ENCODE measurements at regions not wholly inside any gene's neighbourhood (a gene's known extent, or its start where the extent isn't known, plus 50 kb on each side); places are given as distances from the start of the nearest gene placed in this dataset.
"Not testable (repeated sequence)": the region's sequence is repeated elsewhere in the genome, so short reads cannot be mapped to it uniquely, and the experiment has no call there.

GRCh38 chr1:98287626-98288025 lies 366.8 kb upstream of the DPYD start:
- Histone ChIP-seq H3K4me2 (no peak overlapping the region), H3K27ac (no peak overlapping the region), H3K9ac (no peak overlapping the region), H3K36me3 (no peaks in the 10 kb centered on the region), H3K79me2 (ENCODE audit: low read depth) (no peaks in the 10 kb centered on the region), H3K27me3 (no peaks in the 10 kb centered on the region), H2AFZ (replicated peaks) (no peak overlapping the region), H4K20me1 (ENCODE audit: low read depth) (no peaks in the 10 kb centered on the region), H3K4me1 (no peaks in the 10 kb centered on the region), H3F3A (ENCODE audit: low read depth) (no peaks in the 10 kb centered on the region), H3K4me3 (no peak overlapping the region), H3K9me3 (ENCODE audit: low read depth) (no peaks in the 10 kb centered on the region)
- no peak for DNase-seq (ENCODE audit: low spot score)
- H3K27me3 Mint-ChIP-seq (ENCODE audit: insufficient read depth, low read depth), result no peaks in the 10 kb centered on the region
- H3K4me3 Mint-ChIP-seq, result no peak overlapping the region
- H3K36me3 Mint-ChIP-seq, result no peaks in the 10 kb centered on the region
- H3K4me1 Mint-ChIP-seq, result no peaks in the 10 kb centered on the region
- H3K9me3 Mint-ChIP-seq, result peaks cover 2% of the 10 kb centered on the region
- TF ChIP-seq EZH2 (IDR thresholded peaks at IDR 0.05), result no peak
- TF ChIP-seq EZH2phosphoT487 (IDR thresholded peaks at IDR 0.05), result no peak
- no peak for TF ChIP-seq CTCF (IDR thresholded peaks at IDR 0.05)
- H3K27ac Mint-ChIP-seq, result no peak overlapping the region

GRCh38 chr1:98286656-98287055 lies 365.8 kb upstream of the DPYD start:
- no peaks in the 10 kb centered on the region for H3K9me3 ChIP-seq (ENCODE audit: low read depth)
- no peaks in the 10 kb centered on the region for H3K27me3 Mint-ChIP-seq (ENCODE audit: insufficient read depth, low read depth)
- H3K4me3 ChIP-seq, result no peak overlapping the region

GRCh38 chr1:98285286-98285685 lies 364.5 kb upstream of the DPYD start:
- not testable (repeated sequence) for H2AFZ ChIP-seq (replicated peaks); H3K4me3 ChIP-seq; H3K4me2 ChIP-seq; H3K27ac ChIP-seq; H3K9me3 Mint-ChIP-seq; DNase-seq (ENCODE audit: low spot score); H3K4me1 Mint-ChIP-seq; H3K36me3 Mint-ChIP-seq; H3K36me3 ChIP-seq; H3K79me2 ChIP-seq (ENCODE audit: low read depth); H3K27me3 Mint-ChIP-seq (ENCODE audit: insufficient read depth, low read depth); H4K20me1 ChIP-seq (ENCODE audit: low read depth); H3K27ac Mint-ChIP-seq; H3F3A ChIP-seq (ENCODE audit: low read depth); H3K27me3 ChIP-seq; H3K9me3 ChIP-seq (ENCODE audit: low read depth); H3K9ac ChIP-seq; H3K4me3 Mint-ChIP-seq
- H3K4me1 ChIP-seq, result peaks cover 12% of the 10 kb centered on the region

More at GRCh38 chr1:98286656-98287055, 365.8 kb upstream of the DPYD start:
- H2AFZ ChIP-seq (replicated peaks), result no peak overlapping the region
- Mint-ChIP-seq H3K4me3 (no peak overlapping the region), H3K4me1 (no peaks in the 10 kb centered on the region), H3K9me3 (peaks cover 2% of the 10 kb centered on the region), H3K36me3 (no peaks in the 10 kb centered on the region), H3K27ac (no peak overlapping the region)
- no peak overlapping the region for H3K9ac ChIP-seq
- H3K4me2 ChIP-seq, result no peak overlapping the region
- no peaks in the 10 kb centered on the region for H3K27me3 ChIP-seq
- DNase-seq (ENCODE audit: low spot score), result no peak
- no peaks in the 10 kb centered on the region for H3K79me2 ChIP-seq (ENCODE audit: low read depth)
- TF ChIP-seq EZH2 (IDR thresholded peaks at IDR 0.05) (no peak), CTCF (IDR thresholded peaks at IDR 0.05) (no peak), EZH2phosphoT487 (IDR thresholded peaks at IDR 0.05) (no peak)
- no peaks in the 10 kb centered on the region for H4K20me1 ChIP-seq (ENCODE audit: low read depth)
- H3K36me3 ChIP-seq, result no peaks in the 10 kb centered on the region
- no peaks in the 10 kb centered on the region for H3F3A ChIP-seq (ENCODE audit: low read depth)
- H3K4me1 ChIP-seq, result peaks cover 5% of the 10 kb centered on the region
- no peak overlapping the region for H3K27ac ChIP-seq

- TF ChIP-seq EZH2phosphoT487 (IDR thresholded peaks at IDR 0.05) (no peak), CTCF (IDR thresholded peaks at IDR 0.05) (no peak), EZH2 (IDR thresholded peaks at IDR 0.05) (no peak)
- H3K4me2 ChIP-seq, result peak overlapping the region; percentile 41
- Mint-ChIP-seq H3K36me3 (no peaks in the 10 kb centered on the region), H3K4me1 (peaks cover 31% of the 10 kb centered on the region), H3K4me3 (no peak overlapping the region), H3K9me3 (no peaks in the 10 kb centered on the region), H3K27ac (no peak overlapping the region), H3K27me3 (ENCODE audit: insufficient read depth, low read depth) (no peaks in the 10 kb centered on the region)
- H3K9ac ChIP-seq, result no peak overlapping the region
- H3K27me3 ChIP-seq, result no peaks in the 10 kb centered on the region
- H3F3A ChIP-seq (ENCODE audit: low read depth), result peaks cover 9% of the 10 kb centered on the region
- H3K4me1 ChIP-seq, result peaks cover 49% of the 10 kb centered on the region
- no peak overlapping the region for H3K4me3 ChIP-seq
- no peaks in the 10 kb centered on the region for H3K36me3 ChIP-seq
- no peaks in the 10 kb centered on the region for H3K79me2 ChIP-seq (ENCODE audit: low read depth)
- DNase-seq (ENCODE audit: low spot score), result peak; percentile 50
- H3K9me3 ChIP-seq (ENCODE audit: low read depth), result no peaks in the 10 kb centered on the region
- H3K27ac ChIP-seq, result no peak overlapping the region
- H2AFZ ChIP-seq (replicated peaks), result no peak overlapping the region
- no peaks in the 10 kb centered on the region for H4K20me1 ChIP-seq (ENCODE audit: low read depth)
Measured at GRCh38 chr1:98280049-98280448, 359.2 kb upstream of the DPYD start.

Data from neural progenitor cell (in vitro differentiated cells).